NB4 (cell line): ENCODE measurements at regions not wholly inside any gene's neighbourhood (a gene's known extent, or its start where the extent isn't known, plus 50 kb on each side); places are given as distances from the start of the nearest gene placed in this dataset.

Experiments used
- POLR2A ChIP-seq: IDR thresholded peaks from 2 replicates; pipeline ENCODE4 v1.6.1; 2011; ENCODE audit warnings: mild to moderate bottlenecking; ENCODE audit not compliant: insufficient read length; ENCODE audit errors: extremely low read depth
- TF ChIP-seq, protein P1 (sequence below): IDR thresholded peaks from one replicate; pipeline ENCODE4 v1.5.1; 2012; ENCODE audit warnings: low read depth, low read length
- TF ChIP-seq, protein P2 (sequence below): IDR thresholded peaks from 2 replicates; pipeline ENCODE4 v1.6.1; 2011; ENCODE audit warnings: low read depth, low read length

DNA sequence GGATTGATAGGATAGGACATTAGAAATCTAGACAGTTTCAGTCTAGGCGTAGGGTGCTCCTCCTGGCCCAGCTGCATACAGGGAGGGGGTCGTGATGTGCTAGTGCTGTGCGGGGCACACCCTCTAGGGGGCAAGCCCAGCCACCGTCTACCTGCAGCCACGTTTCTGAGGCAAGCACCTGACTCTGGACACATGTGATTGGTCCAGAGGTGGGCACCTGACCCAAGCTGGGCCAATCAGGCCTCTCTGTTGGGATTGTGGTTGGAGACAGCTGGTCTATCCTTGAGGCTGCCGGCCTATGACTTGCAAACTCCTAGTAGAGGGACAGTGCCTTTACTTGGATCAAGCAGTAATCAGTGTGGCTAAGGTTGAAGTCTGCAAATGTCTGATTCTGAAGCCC lies 317.1 kb downstream of the BMP7 start:
- TF ChIP-seq, protein P1, sequence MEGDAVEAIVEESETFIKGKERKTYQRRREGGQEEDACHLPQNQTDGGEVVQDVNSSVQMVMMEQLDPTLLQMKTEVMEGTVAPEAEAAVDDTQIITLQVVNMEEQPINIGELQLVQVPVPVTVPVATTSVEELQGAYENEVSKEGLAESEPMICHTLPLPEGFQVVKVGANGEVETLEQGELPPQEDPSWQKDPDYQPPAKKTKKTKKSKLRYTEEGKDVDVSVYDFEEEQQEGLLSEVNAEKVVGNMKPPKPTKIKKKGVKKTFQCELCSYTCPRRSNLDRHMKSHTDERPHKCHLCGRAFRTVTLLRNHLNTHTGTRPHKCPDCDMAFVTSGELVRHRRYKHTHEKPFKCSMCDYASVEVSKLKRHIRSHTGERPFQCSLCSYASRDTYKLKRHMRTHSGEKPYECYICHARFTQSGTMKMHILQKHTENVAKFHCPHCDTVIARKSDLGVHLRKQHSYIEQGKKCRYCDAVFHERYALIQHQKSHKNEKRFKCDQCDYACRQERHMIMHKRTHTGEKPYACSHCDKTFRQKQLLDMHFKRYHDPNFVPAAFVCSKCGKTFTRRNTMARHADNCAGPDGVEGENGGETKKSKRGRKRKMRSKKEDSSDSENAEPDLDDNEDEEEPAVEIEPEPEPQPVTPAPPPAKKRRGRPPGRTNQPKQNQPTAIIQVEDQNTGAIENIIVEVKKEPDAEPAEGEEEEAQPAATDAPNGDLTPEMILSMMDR, result no peak
- no peak for TF ChIP-seq POLR2A
- TF ChIP-seq, protein P2, sequence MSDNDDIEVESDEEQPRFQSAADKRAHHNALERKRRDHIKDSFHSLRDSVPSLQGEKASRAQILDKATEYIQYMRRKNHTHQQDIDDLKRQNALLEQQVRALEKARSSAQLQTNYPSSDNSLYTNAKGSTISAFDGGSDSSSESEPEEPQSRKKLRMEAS, result no peak
